ENCODE measurements at regions not wholly inside any gene's neighbourhood (a gene's known extent, or its start where the extent isn't known, plus 50 kb on each side); places are given as distances from the start of the nearest gene placed in this dataset.

DNA sequence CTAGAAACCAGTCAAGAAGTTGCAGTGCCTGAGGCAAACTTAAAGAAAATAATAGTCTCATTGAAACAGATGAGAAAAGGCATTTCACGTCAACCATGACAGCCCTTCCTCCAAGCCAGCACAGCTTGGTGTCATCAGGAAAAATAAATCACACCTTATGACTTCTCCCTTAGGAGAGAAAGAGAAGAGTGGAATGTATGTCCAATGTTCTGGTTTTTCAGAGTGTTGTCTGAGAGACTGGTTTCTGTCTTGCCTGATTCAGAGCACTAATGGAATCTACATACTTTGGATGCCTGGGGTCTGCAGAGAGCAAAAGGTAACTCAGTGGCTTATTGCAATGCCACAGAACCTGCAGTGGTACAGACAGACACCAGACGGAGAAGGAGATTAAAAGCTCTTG, 105.5 kb upstream of the PDE4D start:
- Histone ChIP-seq H3K27ac (no peak overlapping the region), H3K4me1 (replicated peaks in 1 of 2) (no peaks in the 10 kb centered on the region), H3K4me3 (no peak overlapping the region)
- peak in 1 of 8 experiments; percentile 87 for ATAC-seq (replicated peaks in 6 of 8)
- 0 to 97% (median 78%) methylated on average over 1 to 2 of the region's 2 CpGs; no CpG with 5 or more reads in 1 of the 10 experiments for WGBS, 10 experiments
- in situ Hi-C loops (cut with MboI; ENCODE audit: low pct_unique_long_range_greater_than_20kb in 2 of 9, low sequenced_read_pairs in 9 of 9, unreplicated experiment in 9 of 9): no loop called here

DNA sequence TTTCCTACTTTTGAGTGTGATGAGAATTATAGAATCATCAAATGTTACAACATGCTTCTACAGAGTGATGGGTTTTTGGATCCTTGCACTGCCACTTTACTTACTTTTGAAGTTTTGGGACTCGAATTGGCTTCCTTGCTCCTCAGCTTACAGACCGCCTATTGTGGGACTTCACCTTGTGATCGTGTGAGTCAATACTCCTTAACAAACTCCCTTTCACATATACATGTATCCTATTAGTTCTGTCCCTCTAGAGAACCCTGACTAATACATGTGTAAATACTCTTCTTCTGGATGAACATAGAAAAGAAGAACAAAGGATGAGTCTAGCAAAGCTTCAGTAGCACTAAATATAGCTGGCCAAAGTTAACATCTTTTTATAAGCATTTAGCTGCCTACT, 98.7 kb upstream of the PDE4D start:
- 29 to 88% (median 63%) methylated on average over 1 to 3 of the region's 3 CpGs; no CpG with 5 or more reads in 4 of the 10 experiments for WGBS, 10 experiments
- Histone ChIP-seq H3K4me3 (no peak overlapping the region), H3K4me1 (replicated peaks in 1 of 2) (no peaks in the 10 kb centered on the region), H3K27ac (no peak overlapping the region)
- ATAC-seq (replicated peaks in 6 of 8): peak in 1 of 8 experiments; percentile 44
- in situ Hi-C loops (cut with MboI; ENCODE audit: low pct_unique_long_range_greater_than_20kb in 2 of 9, low sequenced_read_pairs in 9 of 9, unreplicated experiment in 9 of 9): no loop called here

DNA sequence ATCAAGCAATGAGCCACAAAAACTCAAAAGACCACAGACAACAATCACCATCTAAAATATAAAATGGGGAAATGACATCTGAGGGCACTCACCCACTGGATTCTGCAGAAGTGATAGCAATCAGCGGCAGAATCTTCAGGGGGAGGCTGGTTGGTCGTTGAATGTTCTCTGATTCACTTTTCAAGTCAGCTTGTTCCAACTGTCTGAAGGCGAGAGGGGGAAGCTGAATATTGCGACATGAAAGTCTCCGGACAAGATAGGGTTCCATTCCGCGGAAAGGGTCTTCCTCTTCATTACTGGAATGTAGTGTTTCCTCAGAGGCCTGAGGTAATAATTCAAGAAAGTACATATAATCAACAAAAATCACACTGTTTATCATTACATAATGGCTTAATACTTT, 94.9 kb upstream of the PDE4D start:
- Histone ChIP-seq H3K4me3 (no peak overlapping the region), H3K4me1 (replicated peaks in 1 of 2) (no peaks in the 10 kb centered on the region), H3K27ac (no peak overlapping the region)
- in situ Hi-C loops (cut with MboI; ENCODE audit: low pct_unique_long_range_greater_than_20kb in 2 of 9, low sequenced_read_pairs in 9 of 9, unreplicated experiment in 9 of 9): no loop called here
- 37 to 97% (median 85%) methylated on average over 1 to 7 of the region's 7 CpGs; no CpG with 5 or more reads in 1 of the 10 experiments for WGBS, 10 experiments
- ATAC-seq (replicated peaks in 6 of 8): no peak

DNA sequence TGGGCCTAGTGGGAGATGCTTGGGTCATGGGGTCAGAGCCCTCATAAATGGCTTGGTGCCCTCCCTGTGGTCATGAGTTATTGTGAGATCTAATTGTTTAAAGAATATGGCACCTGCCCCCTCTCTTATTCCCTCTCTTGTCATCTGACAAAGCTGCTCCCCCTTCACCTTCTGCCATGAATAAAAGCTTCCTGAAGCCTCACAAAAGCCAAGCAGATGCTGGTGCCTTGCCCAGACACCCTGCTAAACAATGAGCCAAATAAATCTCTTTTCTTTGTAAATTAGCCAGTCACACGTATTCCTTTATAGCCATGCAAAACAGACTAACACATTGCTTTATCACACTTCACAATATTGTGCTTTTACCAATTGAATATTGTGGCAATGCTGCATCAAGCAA, 82.8 kb upstream of the PDE4D start:
- ATAC-seq (replicated peaks in 6 of 8): peak in 2 of 8 experiments; percentile 39 to 69
- Histone ChIP-seq H3K4me1 (replicated peaks in 1 of 2) (peaks cover 0 to 4% of the 10 kb centered on the region in 2 donors), H3K27ac (no peak overlapping the region), H3K4me3 (no peak overlapping the region)
- in situ Hi-C loops (cut with MboI; ENCODE audit: low pct_unique_long_range_greater_than_20kb in 2 of 9, low sequenced_read_pairs in 9 of 9, unreplicated experiment in 9 of 9): no loop called here
- WGBS, 10 experiments: 0 to 60% (median 16%) methylated on average over 1 of the region's 1 CpG; no CpG with 5 or more reads in 2 of the 10 experiments

DNA sequence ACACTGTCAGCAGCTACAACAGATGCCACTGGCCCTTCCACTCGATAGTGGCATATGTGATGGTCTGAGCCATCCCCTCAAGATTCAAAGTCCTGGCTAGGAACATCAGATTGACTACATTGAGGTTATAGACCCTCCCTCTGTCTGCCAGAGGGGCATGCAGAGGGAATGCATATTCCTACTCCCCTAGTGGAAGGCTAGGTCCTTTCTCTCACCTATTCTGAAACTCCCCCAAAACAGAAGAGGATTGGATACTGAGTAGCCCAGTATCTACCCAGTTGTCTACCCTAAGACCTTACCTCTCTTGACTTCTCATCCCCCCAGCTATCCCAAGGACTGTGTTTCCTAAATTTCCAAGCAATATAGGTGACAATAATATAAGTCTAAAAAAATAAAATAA, 78.5 kb upstream of the PDE4D start:
- 0 to 89% (median 44%) methylated on average over 1 of the region's 1 CpG; no CpG with 5 or more reads in 7 of the 10 experiments for WGBS, 10 experiments
- ATAC-seq (replicated peaks in 6 of 8): no peak
- Histone ChIP-seq H3K27ac (no peak overlapping the region), H3K4me1 (replicated peaks in 1 of 2) (peaks cover 0 to 4% of the 10 kb centered on the region in 2 donors), H3K4me3 (no peak overlapping the region)
- in situ Hi-C loops (cut with MboI; ENCODE audit: low pct_unique_long_range_greater_than_20kb in 2 of 9, low sequenced_read_pairs in 9 of 9, unreplicated experiment in 9 of 9): no loop called here

DNA sequence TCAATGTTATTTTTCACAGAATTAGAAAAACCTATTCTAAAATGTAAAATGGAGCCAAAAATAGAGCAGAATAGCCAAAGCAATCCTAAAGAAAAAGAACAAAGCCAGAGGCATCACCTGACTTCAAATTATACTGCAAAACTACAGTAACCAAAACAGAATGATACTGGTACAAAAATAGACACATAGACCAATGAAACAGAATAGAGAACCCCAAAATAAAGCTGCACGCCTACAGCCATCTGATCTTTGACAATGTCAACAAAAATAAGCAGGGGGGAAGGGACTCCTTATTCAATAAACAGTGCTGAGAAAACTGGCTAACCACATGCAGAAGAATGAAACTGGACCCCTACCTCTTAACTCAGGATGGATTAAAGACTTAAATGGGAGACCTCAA, 65.8 kb upstream of the PDE4D start:
- no peak for ATAC-seq (replicated peaks in 6 of 8)
- in situ Hi-C loops (cut with MboI; ENCODE audit: low pct_unique_long_range_greater_than_20kb in 2 of 9, low sequenced_read_pairs in 9 of 9, unreplicated experiment in 9 of 9): no loop called here

DNA sequence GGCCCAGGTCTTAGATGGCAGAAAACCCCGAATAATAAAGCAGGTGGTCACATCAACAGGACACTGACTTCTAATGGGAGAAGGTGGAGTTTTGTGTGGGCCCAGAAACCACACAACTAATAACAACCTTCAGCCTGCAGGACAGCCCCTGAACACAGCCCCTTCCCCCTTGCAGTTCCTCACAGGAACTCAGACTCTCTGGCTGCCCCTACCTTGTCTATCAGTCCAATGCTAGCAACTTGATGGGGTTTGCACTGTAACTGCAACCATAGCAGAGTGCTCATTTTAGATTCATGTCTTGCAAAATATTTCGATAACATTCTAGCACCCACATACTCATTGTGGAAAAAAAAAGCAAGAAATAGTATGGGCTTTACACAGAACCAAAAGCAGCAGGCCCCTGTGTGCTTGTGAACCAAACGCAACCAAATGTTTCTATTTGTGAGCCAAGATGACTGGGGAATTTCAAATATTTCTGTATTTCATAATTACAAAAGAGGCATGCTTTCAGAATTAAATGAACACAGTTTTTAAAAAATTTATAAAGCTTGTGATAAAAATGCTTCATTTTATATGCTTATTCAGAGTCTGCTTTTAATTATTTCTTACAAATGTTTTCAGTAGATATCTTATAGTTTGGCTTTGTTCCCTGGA, 62.7 kb upstream of the PDE4D start:
- no peak for ATAC-seq (replicated peaks in 6 of 8)
- Histone ChIP-seq H3K27ac (no peak overlapping the region), H3K4me1 (replicated peaks in 1 of 2) (no peaks in the 10 kb centered on the region), H3K4me3 (no peak overlapping the region)
- in situ Hi-C loops (cut with MboI; ENCODE audit: low pct_unique_long_range_greater_than_20kb in 2 of 9, low sequenced_read_pairs in 9 of 9, unreplicated experiment in 9 of 9): no loop called here
- WGBS, 10 experiments: 0 to 100% (median 80%) methylated on average over 1 to 3 of the region's 3 CpGs; no CpG with 5 or more reads in 1 of the 10 experiments

More for the DNA sequence above, 65.8 kb upstream of the PDE4D start:
- no peak overlapping the region for H3K27ac ChIP-seq
- no peaks in the 10 kb centered on the region for H3K4me1 ChIP-seq (replicated peaks in 1 of 2)
- H3K4me3 ChIP-seq: no peak overlapping the region
- 0 to 100% (median 40%) methylated on average over 1 of the region's 1 CpG; no CpG with 5 or more reads in 5 of the 10 experiments for WGBS, 10 experiments

DNA sequence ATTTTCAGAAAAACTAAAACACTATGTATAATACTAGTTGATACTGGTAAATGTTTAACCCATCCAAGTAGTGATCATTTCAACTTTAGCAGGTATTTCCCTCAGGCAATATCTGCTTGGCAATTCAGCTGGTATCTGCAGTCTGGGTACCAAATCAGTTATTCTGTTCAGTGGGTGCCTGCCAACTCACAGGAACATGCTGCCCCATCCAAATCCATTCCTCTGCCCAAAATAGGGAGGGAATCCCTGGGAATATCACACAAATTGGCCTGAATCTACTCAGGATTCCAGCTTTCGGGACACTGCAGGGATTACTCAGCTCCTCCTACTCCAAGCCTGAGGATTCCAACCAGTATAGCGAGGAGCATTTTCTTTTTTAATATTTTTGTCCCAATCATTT, 61.7 kb upstream of the PDE4D start:
- in situ Hi-C loops (cut with MboI; ENCODE audit: low pct_unique_long_range_greater_than_20kb in 2 of 9, low sequenced_read_pairs in 9 of 9, unreplicated experiment in 9 of 9): no loop called here
- Histone ChIP-seq H3K27ac (no peak overlapping the region), H3K4me3 (no peak overlapping the region), H3K4me1 (replicated peaks in 1 of 2) (no peaks in the 10 kb centered on the region)
- 0 to 100% (median 68%) methylated on average over 1 to 2 of the region's 2 CpGs; no CpG with 5 or more reads in 2 of the 10 experiments for WGBS, 10 experiments
- no peak for ATAC-seq (replicated peaks in 6 of 8)

DNA sequence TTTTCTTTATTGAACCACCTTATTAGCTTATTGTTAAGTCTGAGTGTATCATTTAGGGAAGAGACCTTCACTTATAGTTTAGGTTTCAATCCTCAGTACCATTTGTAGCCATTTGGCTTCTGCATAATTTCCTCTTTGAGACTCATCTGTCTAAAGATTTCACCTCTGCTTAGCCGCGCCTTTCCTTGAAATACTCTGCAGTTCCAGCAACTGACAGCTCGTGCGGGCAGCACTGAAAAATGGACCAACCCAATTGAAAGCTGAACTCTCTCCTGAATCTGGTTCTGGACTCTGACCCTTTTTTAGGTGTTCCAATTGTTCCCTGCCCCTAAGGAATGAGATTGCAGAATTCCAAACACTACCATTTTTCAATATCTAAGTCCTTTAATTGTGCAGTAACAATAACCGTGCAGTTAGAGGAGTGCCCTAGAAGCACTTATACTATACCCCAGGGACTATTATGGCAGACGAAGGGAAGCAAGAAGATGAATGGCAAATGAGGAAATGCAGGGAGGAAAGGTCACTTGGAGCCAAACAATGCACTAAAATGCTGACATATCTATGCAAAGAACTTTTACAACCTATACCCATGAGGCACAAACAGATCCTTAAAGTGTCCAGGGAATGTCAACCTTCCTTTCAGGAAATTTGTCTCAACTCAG, 50.1 kb upstream of the PDE4D start:
- peak in 5 of 8 experiments; percentile 45 to 99 (median 89) for ATAC-seq (replicated peaks in 6 of 8)
- WGBS, 10 experiments: 0 to 74% (median 53%) methylated on average over 1 to 6 of the region's 6 CpGs; no CpG with 5 or more reads in 2 of the 10 experiments
- Histone ChIP-seq H3K4me3 (no peak overlapping the region), H3K27ac (no peak overlapping the region), H3K4me1 (replicated peaks in 1 of 2) (peaks cover 0 to 10% of the 10 kb centered on the region in 2 donors)
- in situ Hi-C loops (cut with MboI; ENCODE audit: low pct_unique_long_range_greater_than_20kb in 2 of 9, low sequenced_read_pairs in 9 of 9, unreplicated experiment in 9 of 9): no loop called here
